SW480 (cell line): ENCODE measurements at regions not wholly inside any gene's neighbourhood (a gene's known extent, or its start where the extent isn't known, plus 50 kb on each side); places are given as distances from the start of the nearest gene placed in this dataset.
A peak's percentile ranks its signal among the peaks of the same experiment; 100 is the strongest.
"Not testable (repeated sequence)": the region's sequence is repeated elsewhere in the genome, so short reads cannot be mapped to it uniquely, and the experiment has no call there.

Experiments
- DNase-seq: peaks from one replicate; pipeline ENCODE4 v3.0.0-alpha.2; 2016; ENCODE audit warnings: low spot score

- no peak for DNase-seq
These were observed 721.9 kb upstream of the HS3ST5 start for GRCh38 chr6:115064680-115065079.

- no peak for DNase-seq
These were observed 717.8 kb upstream of the HS3ST5 start for GRCh38 chr6:115060581-115060980.

- no peak for DNase-seq
These were observed 715.8 kb upstream of the HS3ST5 start for GRCh38 chr6:115058414-115059211.

GRCh38 chr6:115055579-115055978 is 712.8 kb upstream of the HS3ST5 start:
- no peak for DNase-seq

- not testable (repeated sequence) for DNase-seq
These were observed 711.4 kb upstream of the HS3ST5 start for GRCh38 chr6:115054242-115054641.

- DNase-seq: no peak
These were observed 710.5 kb upstream of the HS3ST5 start for GRCh38 chr6:115053169-115053860.

GRCh38 chr6:115016593-115016992 is 673.8 kb upstream of the HS3ST5 start:
- DNase-seq: no peak

GRCh38 chr6:115004982-115005381 is 662.2 kb upstream of the HS3ST5 start:
- DNase-seq: no peak

- DNase-seq: no peak
These were observed 661.4 kb upstream of the HS3ST5 start for GRCh38 chr6:115004204-115004603.

- peak; percentile 3 for DNase-seq
These were observed 659.0 kb upstream of the HS3ST5 start for GRCh38 chr6:115001731-115002350.

GRCh38 chr6:115000736-115001135 is 657.9 kb upstream of the HS3ST5 start:
- DNase-seq: no peak

GRCh38 chr6:114998492-114998891 is 655.7 kb upstream of the HS3ST5 start:
- no peak for DNase-seq

GRCh38 chr6:114997813-114998292 is 655.0 kb upstream of the HS3ST5 start:
- peak; percentile 14 for DNase-seq

GRCh38 chr6:114995526-114995925 is 652.7 kb upstream of the HS3ST5 start:
- no peak for DNase-seq

GRCh38 chr6:114989279-114989964 is 646.6 kb upstream of the HS3ST5 start:
- DNase-seq: no peak

- DNase-seq: no peak
These were observed 644.5 kb upstream of the HS3ST5 start for GRCh38 chr6:114987281-114987680.

GRCh38 chr6:114955363-114955762 is 612.5 kb upstream of the HS3ST5 start:
- DNase-seq: no peak

GRCh38 chr6:114952229-114952628 is 609.4 kb upstream of the HS3ST5 start:
- no peak for DNase-seq

GRCh38 chr6:114945392-114945791 is 602.6 kb upstream of the HS3ST5 start:
- no peak for DNase-seq

- DNase-seq: no peak
These were observed 598.3 kb upstream of the HS3ST5 start for GRCh38 chr6:114941078-114941477.

- DNase-seq: no peak
These were observed 597.4 kb upstream of the HS3ST5 start for GRCh38 chr6:114940181-114940580.

- no peak for DNase-seq
These were observed 596.8 kb upstream of the HS3ST5 start for GRCh38 chr6:114939630-114940029.
